H1 (cell line): ENCODE measurements at regions not wholly inside any gene's neighbourhood (a gene's known extent, or its start where the extent isn't known, plus 50 kb on each side); places are given as distances from the start of the nearest gene placed in this dataset.

Source experiments
- CTCF ChIA-PET: fragments of 300-600 bp; sonication (Branson Sonifier 250); formaldehyde crosslinking; loops from one replicate; lab custom pipeline; 2021; ENCODE audit not compliant: partially characterized antibody; lab: Charles Lee
- POLR2A ChIA-PET: fragments of 300-600 bp; sonication (Branson Sonifier 250); formaldehyde crosslinking; loops from one replicate; lab custom pipeline; 2021; ENCODE audit warnings: inconsistent platforms; ENCODE audit not compliant: partially characterized antibody; lab: Charles Lee
- DNase-seq, 2 experiments: peaks; one replicate each; pipeline versions ENCODE4 v3.0.0 to v3.0.0-alpha.2; 2010 to 2022; ENCODE audit warnings: low spot score in 2 of 2, low read depth in 1 of 2, mixed read lengths in 1 of 2
- FAIRE-seq: peaks from 2 replicates; lab custom pipeline; 2011; peaks lifted over from hg19 to GRCh38; lab: Jason Lieb, UNC
- H2AFZ ChIP-seq: 2 replicates; pipeline ENCODE4 v1.8.1; 2012; ENCODE audit warnings: low read length, inconsistent platforms
- H2AK5ac ChIP-seq: 2 replicates; pipeline ENCODE4 v1.6.1; 2013; ENCODE audit warnings: low read depth, low read length
- H2BK120ac ChIP-seq: replicated peaks from 2 replicates; pipeline ENCODE3; 2013; ENCODE audit warnings: low read depth, low read length, inconsistent platforms
- H2BK12ac ChIP-seq: 2 replicates; pipeline ENCODE4 v1.6.1; 2013; ENCODE audit warnings: low read depth, low read length
- H2BK15ac ChIP-seq: 2 replicates; pipeline ENCODE4 v1.6.1; 2013; ENCODE audit warnings: low read length
- H2BK20ac ChIP-seq: 2 replicates; pipeline ENCODE4 v1.6.1; 2013; ENCODE audit warnings: low read length
- H2BK5ac ChIP-seq: 2 replicates; pipeline ENCODE4 v1.6.1; 2013; ENCODE audit warnings: low read depth, low read length
- H3K14ac ChIP-seq: 2 replicates; pipeline ENCODE4 v1.6.1; 2013; ENCODE audit warnings: inconsistent platforms; ENCODE audit not compliant: insufficient read length
- H3K18ac ChIP-seq: 2 replicates; pipeline ENCODE4 v1.6.1; 2013; ENCODE audit warnings: low read length; ENCODE audit errors: extremely low read depth
- H3K23ac ChIP-seq: 2 replicates; pipeline ENCODE4 v1.6.1; 2013; ENCODE audit warnings: inconsistent platforms; ENCODE audit not compliant: insufficient read length
- H3K23me2 ChIP-seq: 2 replicates; pipeline ENCODE4 v1.6.1; 2013; ENCODE audit warnings: low read depth, low read length
- H3K27ac ChIP-seq: 2 replicates; pipeline ENCODE4 v1.6.1; 2011; ENCODE audit warnings: low read depth, low read length, inconsistent platforms
- H3K27me3 ChIP-seq, 4 experiments: replicated peaks in 1 of 4; 1 replicate in 1 of 4; 2 replicates in 3 of 4; pipeline versions ENCODE4 v1.6.1 to v1.8.1; 2011 to 2013; ENCODE audit warnings: low read length in 3 of 4, mild to moderate bottlenecking in 3 of 4, inconsistent platforms in 2 of 4, mixed read lengths in 2 of 4, moderate library complexity in 1 of 4; ENCODE audit not compliant: control insufficient read depth in 3 of 4, insufficient read depth in 3 of 4; ENCODE audit errors: extremely low read depth in 1 of 4
- H3K36me3 ChIP-seq, 4 experiments: 2 replicates each; pipeline versions ENCODE4 v1.6.1 to v1.8.1; 2011 to 2013; ENCODE audit warnings: mild to moderate bottlenecking in 4 of 4, low read length in 3 of 4, moderate library complexity in 2 of 4, control low read depth in 1 of 4, inconsistent platforms in 1 of 4; ENCODE audit not compliant: insufficient read depth in 4 of 4, control insufficient read depth in 2 of 4
- H3K4ac ChIP-seq: replicated peaks from 2 replicates; pipeline ENCODE3; 2013; ENCODE audit warnings: low read length, low read depth, mixed read lengths, inconsistent platforms; ENCODE audit not compliant: insufficient read length
- H3K4me1 ChIP-seq, 4 experiments: replicated peaks in 1 of 4; 1 replicate in 1 of 4; 2 replicates in 3 of 4; pipeline versions ENCODE4 v1.6.1 to v1.8.1; 2011 to 2013; ENCODE audit warnings: low read length in 3 of 4, inconsistent platforms in 2 of 4, mixed read lengths in 1 of 4; ENCODE audit not compliant: insufficient read depth in 4 of 4, control insufficient read depth in 3 of 4
- H3K4me2 ChIP-seq, 2 experiments: 2 replicates each; pipeline versions ENCODE4 v1.6.1 to v1.8.1; 2011 to 2013; ENCODE audit warnings: low read depth in 2 of 2, low read length in 2 of 2, control low read depth in 1 of 2, inconsistent platforms in 1 of 2, mild to moderate bottlenecking in 1 of 2; ENCODE audit not compliant: insufficient read depth in 1 of 2
- H3K4me3 ChIP-seq, 4 experiments: fragments of 200-600, 300-600 bp in 1 of 4; sonication (generic), shearing (Covaris generic), sonication (Bioruptor Twin) in 1 of 4; 2 replicates each; pipeline versions ENCODE4 v1.5.1 to v1.8.1; 2011 to 2016; ENCODE audit warnings: low read length in 4 of 4, low read depth in 3 of 4, control low read depth in 2 of 4, inconsistent platforms in 2 of 4, mild to moderate bottlenecking in 2 of 4, mixed read lengths in 1 of 4, moderate library complexity in 1 of 4; ENCODE audit not compliant: insufficient read depth in 2 of 4; ENCODE audit errors: extremely low read depth in 1 of 4
- H3K56ac ChIP-seq: replicated peaks from 2 replicates; pipeline ENCODE3; 2013; ENCODE audit warnings: low read depth, mild to moderate bottlenecking, mixed read lengths, low read length, inconsistent platforms; ENCODE audit not compliant: insufficient read length
- H3K79me1 ChIP-seq: 2 replicates; pipeline ENCODE4 v1.6.1; 2013; ENCODE audit warnings: low read depth, low read length, control low read depth
- H3K79me2 ChIP-seq, 2 experiments: 2 replicates each; pipeline versions ENCODE4 v1.6.1 to v1.8.1; 2012 to 2013; ENCODE audit warnings: low read length in 2 of 2, mild to moderate bottlenecking in 2 of 2, inconsistent platforms in 1 of 2; ENCODE audit not compliant: insufficient read depth in 2 of 2, control insufficient read depth in 1 of 2
- H3K9ac ChIP-seq, 4 experiments: replicated peaks in 1 of 4; 1 replicate in 1 of 4; 2 replicates in 3 of 4; pipeline versions ENCODE4 v1.6.1 to v1.8.1; 2011 to 2013; ENCODE audit warnings: low read depth in 3 of 4, low read length in 3 of 4, control low read depth in 2 of 4, mild to moderate bottlenecking in 2 of 4, moderate library complexity in 2 of 4, inconsistent platforms in 1 of 4; ENCODE audit errors: extremely low read depth in 1 of 4
- H3K9me3 ChIP-seq, 2 experiments: 2 replicates each; pipeline versions ENCODE4 v1.6.1 to v1.8.1; 2012 to 2013; ENCODE audit warnings: mild to moderate bottlenecking in 2 of 2, moderate library complexity in 2 of 2, control low read depth in 1 of 2, inconsistent platforms in 1 of 2, low read depth in 1 of 2, low read length in 1 of 2, mixed read lengths in 1 of 2; ENCODE audit not compliant: insufficient read depth in 2 of 2
- H4K20me1 ChIP-seq, 2 experiments: replicated peaks in 1 of 2; 2 replicates each; pipeline versions ENCODE3 to v1.8.1; 2011 to 2013; ENCODE audit warnings: inconsistent platforms in 2 of 2, low read length in 2 of 2, mild to moderate bottlenecking in 1 of 2; ENCODE audit not compliant: insufficient read depth in 2 of 2, control insufficient read depth in 1 of 2
- H4K5ac ChIP-seq: 2 replicates; pipeline ENCODE4 v1.6.1; 2013; ENCODE audit warnings: low read length, low read depth, mixed read lengths, inconsistent platforms; ENCODE audit not compliant: insufficient read length
- H4K8ac ChIP-seq: 2 replicates; pipeline ENCODE4 v1.8.0; 2013; ENCODE audit warnings: mild to moderate bottlenecking, moderate library complexity, low read length, inconsistent platforms; ENCODE audit not compliant: insufficient read depth; ENCODE audit errors: extremely low read depth
- H4K91ac ChIP-seq: replicated peaks from 2 replicates; pipeline ENCODE3; 2013; ENCODE audit warnings: low read length, mixed read lengths, inconsistent platforms; ENCODE audit not compliant: insufficient read length
- BACH1 ChIP-seq: IDR thresholded peaks from 2 replicates; pipeline ENCODE4 v1.6.1; 2012; ENCODE audit warnings: low read length, improper control_type of control experiment
- CHD1 ChIP-seq: IDR thresholded peaks from 2 replicates; pipeline ENCODE4 v1.6.1; 2012; ENCODE audit warnings: low read depth, low read length, improper control_type of control experiment
- HDAC2 ChIP-seq, 2 experiments: fragments of 300-600 bp in 1 of 2; sonication (generic) in 1 of 2; IDR thresholded peaks; 2 replicates each; pipeline ENCODE4 v1.6.1; 2011 to 2012; ENCODE audit warnings: low read depth in 2 of 2, low read length in 2 of 2, mild to moderate bottlenecking in 2 of 2, moderate library complexity in 2 of 2, borderline replicate concordance in 1 of 2, inconsistent platforms in 1 of 2
- HDAC6 ChIP-seq: IDR thresholded peaks from one replicate; pipeline ENCODE4 v1.7.1; 2012; ENCODE audit warnings: low read depth, mild to moderate bottlenecking, inconsistent platforms, low read length, moderate library complexity
- RNF2 ChIP-seq: fragments of 200-900, 300-1000 bp; sonication (generic); IDR thresholded peaks from 2 replicates; pipeline ENCODE4 v1.7.1; 2016; ENCODE audit warnings: borderline replicate concordance, low read depth, mild to moderate bottlenecking, antibody characterized with exemption, low read length; ENCODE audit not compliant: poor library complexity, severe bottlenecking; ENCODE audit errors: missing control alignments
- TCF12 ChIP-seq: IDR thresholded peaks from 2 replicates; pipeline ENCODE4 v1.6.1; 2011; ENCODE audit warnings: low read depth, mild to moderate bottlenecking, low read length
- WGBS, 2 experiments: shearing (Covaris generic) in 1 of 2; methylation state at CpG; one replicate each; pipeline versions ENCODE4 v1.1.6 to v1.1.7; 2013 to 2015; ENCODE audit warnings: low lambda C conversion rate in 2 of 2, mixed read lengths in 2 of 2, inconsistent platforms in 1 of 2, low coverage in 1 of 2, missing lambda C conversion rate in 1 of 2; ENCODE audit not compliant: insufficient replicate concordance in 2 of 2, insufficient coverage in 1 of 2, insufficient read length in 1 of 2; ENCODE audit errors: extremely low coverage in 1 of 2, missing lambda C conversion rate in 1 of 2; 5-methylcytosine and 5-hydroxymethylcytosine counted together

- Histone ChIP-seq H3K4me3 (no peak overlapping the region), H2BK120ac (no peak overlapping the region), H2AFZ (no peak overlapping the region), H2BK12ac (no peak overlapping the region), H3K4ac (no peak overlapping the region), H2BK20ac (no peak overlapping the region), H2BK5ac (no peak overlapping the region), H3K27me3 (no peaks in the 10 kb centered on the region), H3K23ac (no peak overlapping the region), H3K4me1 (no peaks in the 10 kb centered on the region), H3K9me3 (no peaks in the 10 kb centered on the region), H4K8ac (no peak overlapping the region), H3K18ac (no peak overlapping the region), H2BK15ac (no peak overlapping the region), H2AK5ac (no peak overlapping the region), H4K5ac (no peak overlapping the region), H3K27ac (no peak overlapping the region), H3K36me3 (no peaks in the 10 kb centered on the region), H3K4me2 (no peak overlapping the region), H3K9ac (no peak overlapping the region), H3K79me2 (no peaks in the 10 kb centered on the region), H3K56ac (no peak overlapping the region)
- 82% methylated on average over 2 of the region's 2 CpGs; no CpG with 5 or more reads in 1 of the 2 experiments for WGBS, 2 experiments
- FAIRE-seq = no peak
- ChIA-PET POLR2A (no interaction called here), CTCF (no interaction called here)
- TF ChIP-seq RNF2 = no peak
- TF ChIP-seq HDAC6 = no peak
- TF ChIP-seq BACH1 = no peak
- TF ChIP-seq TCF12 = no peak
- no peak for TF ChIP-seq HDAC2 (IDR thresholded peaks at IDR 0.05; ENCODE audit: borderline replicate concordance in 1 of 2, low read depth in 2 of 2, low read length in 2 of 2)
- TF ChIP-seq CHD1 = no peak
- TF ChIP-seq, all 59 proteins: peak for 0
- H4K20me1 ChIP-seq = no peaks in the 10 kb centered on the region
- no peaks in the 10 kb centered on the region for H3K79me1 ChIP-seq
- no peak for DNase-seq
- no peak overlapping the region for H3K14ac ChIP-seq
- H3K23me2 ChIP-seq = no peaks in the 10 kb centered on the region
- H4K91ac ChIP-seq = no peak overlapping the region
Observed at GRCh38 chr5:112106878-112107277, 312.2 kb downstream of the EPB41L4A start.
